Ishikawa (cell line): ENCODE measurements at regions not wholly inside any gene's neighbourhood (a gene's known extent, or its start where the extent isn't known, plus 50 kb on each side); places are given as distances from the start of the nearest gene placed in this dataset.

Experiments
- CEBPB ChIP-seq: IDR thresholded peaks from 2 replicates; pipeline ENCODE4 v1.6.1; 2012
- CREB1 ChIP-seq: IDR thresholded peaks from 2 replicates; pipeline ENCODE4 v1.6.1; 2012; ENCODE audit warnings: low read depth
- EP300 ChIP-seq: IDR thresholded peaks from 2 replicates; pipeline ENCODE4 v1.6.1; 2012; ENCODE audit warnings: borderline replicate concordance
- FOXM1 ChIP-seq: IDR thresholded peaks from 2 replicates; pipeline ENCODE4 v1.6.1; 2012; ENCODE audit warnings: low read depth, borderline replicate concordance
- NFIC ChIP-seq: IDR thresholded peaks from 2 replicates; pipeline ENCODE4 v1.6.1; 2012
- RAD21 ChIP-seq: IDR thresholded peaks from 2 replicates; pipeline ENCODE4 v1.6.1; 2012; ENCODE audit warnings: low read depth
- TAF1 ChIP-seq: IDR thresholded peaks from 2 replicates; pipeline ENCODE4 v1.6.1; 2012; ENCODE audit warnings: low read depth, mild to moderate bottlenecking
- TCF12 ChIP-seq: IDR thresholded peaks from 2 replicates; pipeline ENCODE4 v1.6.1; 2012; ENCODE audit warnings: low read depth
- TEAD4 ChIP-seq: IDR thresholded peaks from 2 replicates; pipeline ENCODE4 v1.6.1; 2012
- USF1 ChIP-seq: IDR thresholded peaks from 2 replicates; pipeline ENCODE4 v1.6.1; 2012
- YY1 ChIP-seq: IDR thresholded peaks from 2 replicates; pipeline ENCODE4 v1.6.1; 2012; ENCODE audit warnings: low read depth

- no peak for TF ChIP-seq NFIC
- TF ChIP-seq TAF1, result no peak
- no peak for TF ChIP-seq TEAD4
- TF ChIP-seq RAD21, result no peak
- no peak for TF ChIP-seq CREB1
- TF ChIP-seq YY1, result no peak
- TF ChIP-seq EP300, result no peak
- TF ChIP-seq TCF12, result no peak
- TF ChIP-seq CEBPB, result no peak
- TF ChIP-seq USF1, result no peak
- no peak for TF ChIP-seq FOXM1
Observed at GRCh38 chr5:130992621-130993020, 172.4 kb downstream of the HINT1 start.
